ENCODE measurements at regions not wholly inside any gene's neighbourhood (a gene's known extent, or its start where the extent isn't known, plus 50 kb on each side); places are given as distances from the start of the nearest gene placed in this dataset.

DNA sequence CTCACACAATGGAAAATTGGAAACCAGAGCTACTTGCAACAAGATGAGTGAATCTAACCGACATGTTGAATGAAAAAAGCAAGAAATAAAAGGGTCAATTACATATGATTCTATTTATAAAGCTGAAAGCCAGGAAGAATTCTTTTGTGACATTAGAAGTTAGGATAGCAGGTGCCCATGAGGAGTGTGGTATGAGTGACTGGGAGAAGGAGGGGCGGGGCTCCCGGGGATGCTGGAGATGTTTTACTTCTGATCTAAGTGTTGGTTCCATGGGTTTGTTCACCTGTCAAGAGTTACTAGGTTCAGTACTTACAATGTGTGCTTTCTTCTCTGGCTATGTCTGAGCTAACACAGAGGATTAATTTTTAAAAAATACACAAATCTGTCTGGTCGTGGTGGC, 60.8 kb downstream of the NSMCE3 start:
- no peaks in the 10 kb centered on the region for H3K9me3 ChIP-seq
- no peak for DNase-seq
- H3K36me3 ChIP-seq = no peaks in the 10 kb centered on the region
- TF ChIP-seq, protein P1, sequence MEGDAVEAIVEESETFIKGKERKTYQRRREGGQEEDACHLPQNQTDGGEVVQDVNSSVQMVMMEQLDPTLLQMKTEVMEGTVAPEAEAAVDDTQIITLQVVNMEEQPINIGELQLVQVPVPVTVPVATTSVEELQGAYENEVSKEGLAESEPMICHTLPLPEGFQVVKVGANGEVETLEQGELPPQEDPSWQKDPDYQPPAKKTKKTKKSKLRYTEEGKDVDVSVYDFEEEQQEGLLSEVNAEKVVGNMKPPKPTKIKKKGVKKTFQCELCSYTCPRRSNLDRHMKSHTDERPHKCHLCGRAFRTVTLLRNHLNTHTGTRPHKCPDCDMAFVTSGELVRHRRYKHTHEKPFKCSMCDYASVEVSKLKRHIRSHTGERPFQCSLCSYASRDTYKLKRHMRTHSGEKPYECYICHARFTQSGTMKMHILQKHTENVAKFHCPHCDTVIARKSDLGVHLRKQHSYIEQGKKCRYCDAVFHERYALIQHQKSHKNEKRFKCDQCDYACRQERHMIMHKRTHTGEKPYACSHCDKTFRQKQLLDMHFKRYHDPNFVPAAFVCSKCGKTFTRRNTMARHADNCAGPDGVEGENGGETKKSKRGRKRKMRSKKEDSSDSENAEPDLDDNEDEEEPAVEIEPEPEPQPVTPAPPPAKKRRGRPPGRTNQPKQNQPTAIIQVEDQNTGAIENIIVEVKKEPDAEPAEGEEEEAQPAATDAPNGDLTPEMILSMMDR (IDR thresholded peaks at IDR 0.05) = no peak
- H3K4me1 ChIP-seq = no peaks in the 10 kb centered on the region
- H3K27me3 ChIP-seq = no peaks in the 10 kb centered on the region
- ATAC-seq = no peak
- H3K27ac ChIP-seq = no peak overlapping the region
- no peak overlapping the region for H3K4me3 ChIP-seq
- intact Hi-C loops (cut with DNase I) = no loop called here

DNA sequence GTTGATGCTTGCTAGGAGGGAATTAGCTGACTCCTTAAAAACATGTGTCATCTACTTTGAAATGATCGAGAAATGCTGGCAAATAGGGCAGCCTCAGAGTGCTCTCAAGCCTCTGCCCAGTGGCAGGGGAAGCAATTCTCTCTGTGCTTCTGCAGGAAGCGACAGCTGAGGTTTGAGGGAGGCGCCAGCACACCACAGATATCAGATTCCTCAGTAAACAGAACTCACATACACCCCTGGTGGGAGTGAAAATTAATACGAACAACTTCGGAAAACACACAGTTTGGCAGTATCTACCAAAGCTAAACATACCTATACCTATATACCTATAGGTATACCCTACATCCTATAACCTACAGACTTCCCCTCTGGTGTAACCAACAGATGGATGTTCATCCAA, 61.3 kb downstream of the NSMCE3 start:
- Histone ChIP-seq H3K4me1 (no peaks in the 10 kb centered on the region), H3K4me3 (no peak overlapping the region), H3K9me3 (no peaks in the 10 kb centered on the region), H3K27me3 (no peaks in the 10 kb centered on the region), H3K36me3 (no peaks in the 10 kb centered on the region), H3K27ac (no peak overlapping the region)
- ATAC-seq (no peak), DNase-seq (no peak)
- intact Hi-C loops (cut with DNase I) = no loop called here
- TF ChIP-seq, protein P1 (IDR thresholded peaks at IDR 0.05) = no peak

DNA sequence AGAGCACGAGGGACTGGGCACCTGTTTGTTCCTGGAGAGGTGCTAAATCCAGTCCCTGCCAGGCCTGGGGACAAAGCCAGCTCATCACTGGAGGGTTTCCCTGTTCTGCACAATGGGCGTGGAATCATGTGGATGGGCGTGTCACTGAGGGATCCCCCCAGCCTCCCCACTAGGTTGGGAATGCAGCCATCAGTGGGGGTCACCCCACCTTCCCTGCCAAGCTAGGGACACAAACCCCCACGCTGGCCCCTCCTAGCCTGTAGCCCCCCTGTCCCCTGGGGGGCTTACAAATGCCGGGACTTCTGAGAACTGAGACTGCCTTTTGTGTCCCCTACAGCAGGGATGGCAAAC, 61.9 kb downstream of the NSMCE3 start:
- DNase-seq (no peak), ATAC-seq (no peak)
- Histone ChIP-seq H3K9me3 (no peaks in the 10 kb centered on the region), H3K27ac (no peak overlapping the region), H3K27me3 (no peaks in the 10 kb centered on the region), H3K4me3 (no peak overlapping the region), H3K36me3 (no peaks in the 10 kb centered on the region), H3K4me1 (no peaks in the 10 kb centered on the region)
- TF ChIP-seq, protein P1 (IDR thresholded peaks at IDR 0.05) = no peak
- intact Hi-C loops (cut with DNase I) = no loop called here

DNA sequence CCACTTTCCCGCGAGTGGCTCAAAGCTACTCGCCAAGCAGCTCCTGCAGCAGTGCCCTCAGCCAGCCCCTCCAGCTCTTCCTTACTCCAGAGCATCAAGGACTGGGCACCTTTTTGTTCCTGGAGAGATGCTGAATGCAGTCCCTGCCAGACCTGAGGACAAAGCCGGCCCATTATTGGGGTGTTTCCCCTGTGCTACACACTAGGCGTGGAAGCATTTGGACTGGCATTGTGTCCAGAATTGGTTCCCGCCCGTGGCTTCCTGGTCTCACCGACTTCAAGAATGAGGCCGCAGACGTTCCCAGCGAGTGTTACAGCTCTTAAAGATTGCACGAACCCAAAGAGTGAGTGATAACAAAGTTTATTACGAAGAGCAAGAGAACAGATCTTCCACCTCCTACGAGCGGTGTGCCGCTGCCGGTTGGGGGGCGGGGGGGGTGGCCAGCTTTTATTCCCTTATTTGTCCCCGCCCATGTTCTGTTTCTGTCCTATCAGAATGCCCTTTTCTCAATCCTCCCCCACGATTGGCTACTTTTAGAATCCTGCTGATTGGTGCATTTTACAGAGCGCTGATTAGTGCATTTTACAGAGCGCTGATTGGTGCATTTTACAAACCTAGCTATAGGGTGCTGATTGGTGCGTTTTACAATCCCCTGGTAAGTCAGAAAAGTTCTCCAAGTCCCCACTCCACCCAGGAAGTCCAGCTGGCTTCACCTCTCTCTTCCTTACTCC, 62.4 kb downstream of the NSMCE3 start:
- ATAC-seq (no peak), DNase-seq (no peak)
- Histone ChIP-seq H3K36me3 (no peaks in the 10 kb centered on the region), H3K9me3 (no peaks in the 10 kb centered on the region), H3K4me3 (no peak overlapping the region), H3K27me3 (no peaks in the 10 kb centered on the region), H3K4me1 (no peaks in the 10 kb centered on the region), H3K27ac (no peak overlapping the region)
- intact Hi-C loops (cut with DNase I) = no loop called here
- TF ChIP-seq, protein P1 (IDR thresholded peaks at IDR 0.05) = no peak

DNA sequence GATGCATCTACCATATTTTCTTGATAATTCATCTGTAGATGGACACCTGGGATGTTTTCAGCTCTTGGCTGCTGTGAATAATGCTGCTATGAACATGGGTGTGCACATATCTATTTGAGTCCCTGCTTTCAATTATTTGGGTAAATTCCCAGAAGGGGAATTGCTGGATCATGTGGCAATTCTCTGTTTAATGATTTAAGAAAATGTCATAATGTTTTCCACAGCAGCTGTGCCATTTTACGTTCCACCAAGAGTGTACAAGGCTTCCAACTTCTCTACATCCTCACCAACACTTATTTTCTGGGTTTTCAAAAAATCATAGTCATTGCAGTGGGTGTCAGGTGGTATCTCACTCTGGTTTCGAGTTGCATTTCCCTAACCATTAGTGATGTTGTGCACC, 64.4 kb downstream of the NSMCE3 start:
- H3K4me1 ChIP-seq = no peaks in the 10 kb centered on the region
- H3K27me3 ChIP-seq = no peaks in the 10 kb centered on the region
- no peaks in the 10 kb centered on the region for H3K9me3 ChIP-seq
- intact Hi-C loops (cut with DNase I) = no loop called here
- no peaks in the 10 kb centered on the region for H3K36me3 ChIP-seq
- DNase-seq (no peak), ATAC-seq (no peak)
- H3K4me3 ChIP-seq = no peak overlapping the region
- TF ChIP-seq, protein P1 (IDR thresholded peaks at IDR 0.05) = no peak
- H3K27ac ChIP-seq = no peak overlapping the region

DNA sequence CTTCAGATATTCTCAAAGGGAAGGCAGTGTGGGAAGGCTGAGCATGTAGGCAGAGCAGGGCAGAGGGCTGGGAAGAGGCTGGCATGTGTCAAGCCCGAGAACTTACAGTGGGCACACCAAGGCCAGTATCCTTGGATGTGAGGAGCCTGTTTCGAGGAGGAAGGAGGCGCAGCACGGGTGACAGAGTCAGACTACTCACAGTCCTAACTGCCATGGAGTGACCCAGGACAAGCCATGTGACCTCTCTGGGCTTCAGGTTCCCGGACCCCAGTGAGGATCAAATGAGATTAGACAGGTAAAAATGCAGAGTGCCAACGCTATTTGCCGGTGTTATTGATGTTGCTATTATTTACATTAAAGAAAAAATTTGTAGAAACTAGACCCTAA, 65.3 kb downstream of the NSMCE3 start:
- H3K9me3 ChIP-seq = no peaks in the 10 kb centered on the region
- H3K27ac ChIP-seq = no peak overlapping the region
- DNase-seq (no peak), ATAC-seq (no peak)
- intact Hi-C loops (cut with DNase I) = no loop called here
- H3K27me3 ChIP-seq = no peaks in the 10 kb centered on the region
- no peaks in the 10 kb centered on the region for H3K4me1 ChIP-seq
- H3K4me3 ChIP-seq = no peak overlapping the region
- TF ChIP-seq, protein P1 (IDR thresholded peaks at IDR 0.05) = no peak
- no peaks in the 10 kb centered on the region for H3K36me3 ChIP-seq

All from upper lobe of right lung (tissue), 1 donor.